Prostate gland (tissue), 2 donors: ENCODE measurements at regions not wholly inside any gene's neighbourhood (a gene's known extent, or its start where the extent isn't known, plus 50 kb on each side); places are given as distances from the start of the nearest gene placed in this dataset.

Source experiments
- DNase-seq: peaks from one replicate; pipeline ENCODE4 v3.0.0-alpha.2; 2019; ENCODE audit warnings: low spot score
- H3K27ac ChIP-seq, 2 donors: fragments of 200-600 bp; sonication (generic); 2 replicates each; pipeline ENCODE4 v1.5.1; 2017 to 2019
- H3K27me3 ChIP-seq: fragments of 200-600 bp; sonication (generic); replicated peaks from 2 replicates; pipeline ENCODE4 v1.5.1; 2019; ENCODE audit not compliant: insufficient read depth
- H3K36me3 ChIP-seq, 2 donors: fragments of 200-600 bp; sonication (generic); 1 replicate in 1 of 2; 2 replicates in 1 of 2; pipeline versions ENCODE4 v1.5.1 to v1.8.1; 2017 to 2019
- H3K4me1 ChIP-seq: fragments of 200-600 bp; sonication (generic); replicated peaks from 2 replicates; pipeline ENCODE4 v1.5.1; 2019
- H3K4me3 ChIP-seq, 2 donors: fragments of 200-600 bp; sonication (generic); 2 replicates each; pipeline ENCODE4 v1.5.1; 2017 to 2019
- H3K9me3 ChIP-seq: fragments of 200-600 bp; sonication (generic); 2 replicates; pipeline ENCODE4 v1.5.1; 2017
- CTCF ChIP-seq, 4 experiments: fragments of 200-600 bp in 2 of 4; fragments of 450-650 bp in 2 of 4; sonication (generic) in 2 of 4; IDR thresholded peaks; 1 replicate in 3 of 4; 2 replicates in 1 of 4; pipeline ENCODE4 v1.5.1; 2016 to 2019; ENCODE audit warnings: antibody characterized with exemption in 4 of 4, mild to moderate bottlenecking in 2 of 4, moderate library complexity in 2 of 4
- POLR2A ChIP-seq: fragments of 450-650 bp; IDR thresholded peaks from one replicate; pipeline ENCODE4 v1.6.1; 2016; ENCODE audit warnings: antibody characterized with exemption, mild to moderate bottlenecking
- POLR2AphosphoS5 ChIP-seq: sonication (generic); formaldehyde crosslinking; IDR thresholded peaks from one replicate; pipeline ENCODE4 v1.6.1; 2017; ENCODE audit warnings: antibody characterized with exemption
- WGBS: methylation state at CpG from one replicate; pipeline ENCODE4 v1.1.5; 2018; 5-methylcytosine and 5-hydroxymethylcytosine counted together
- intact Hi-C: fragments of 100-400 bp; cut with DNase I; formaldehyde crosslinking; loops from one replicate; pipeline ENCODE4 v1.14.2; 2022

- H3K9me3 ChIP-seq: no peaks in the 10 kb centered on the region
- no peak for DNase-seq
- no peak for TF ChIP-seq POLR2AphosphoS5
- TF ChIP-seq CTCF (IDR thresholded peaks at IDR 0.05): no peak
- TF ChIP-seq POLR2A: no peak
These were observed 909.2 kb upstream of the FANCL start for GRCh38 chr2:59150217-59150849.

GRCh38 chr2:59149271-59149670, 908.1 kb upstream of the FANCL start:
- Histone ChIP-seq H3K27ac (no peak overlapping the region), H3K9me3 (no peaks in the 10 kb centered on the region), H3K4me1 (no peaks in the 10 kb centered on the region), H3K27me3 (no peaks in the 10 kb centered on the region), H3K4me3 (no peak overlapping the region), H3K36me3 (no peaks in the 10 kb centered on the region)
- TF ChIP-seq CTCF (IDR thresholded peaks at IDR 0.05): no peak
- TF ChIP-seq POLR2A: no peak
- TF ChIP-seq POLR2AphosphoS5: no peak
- no peak for DNase-seq
- intact Hi-C loops: no loop called here

More at GRCh38 chr2:59150217-59150849, 909.2 kb upstream of the FANCL start:
- Histone ChIP-seq H3K27me3 (no peaks in the 10 kb centered on the region), H3K4me3 (no peak overlapping the region), H3K27ac (no peak overlapping the region), H3K36me3 (no peaks in the 10 kb centered on the region), H3K4me1 (no peaks in the 10 kb centered on the region)
- WGBS: 77% methylated on average over 1 of the region's 1 CpG
- intact Hi-C loops: no loop called here

- Histone ChIP-seq H3K9me3 (no peaks in the 10 kb centered on the region), H3K36me3 (no peaks in the 10 kb centered on the region), H3K4me1 (no peaks in the 10 kb centered on the region), H3K27me3 (no peaks in the 10 kb centered on the region), H3K27ac (no peak overlapping the region), H3K4me3 (no peak overlapping the region)
- intact Hi-C loops: no loop called here
- 100% methylated on average over 1 of the region's 1 CpG for WGBS
- TF ChIP-seq POLR2A (no peak), POLR2AphosphoS5 (no peak), CTCF (IDR thresholded peaks at IDR 0.05) (no peak)
- no peak for DNase-seq
These were observed 871.1 kb upstream of the FANCL start for GRCh38 chr2:59112258-59112657.

DNA sequence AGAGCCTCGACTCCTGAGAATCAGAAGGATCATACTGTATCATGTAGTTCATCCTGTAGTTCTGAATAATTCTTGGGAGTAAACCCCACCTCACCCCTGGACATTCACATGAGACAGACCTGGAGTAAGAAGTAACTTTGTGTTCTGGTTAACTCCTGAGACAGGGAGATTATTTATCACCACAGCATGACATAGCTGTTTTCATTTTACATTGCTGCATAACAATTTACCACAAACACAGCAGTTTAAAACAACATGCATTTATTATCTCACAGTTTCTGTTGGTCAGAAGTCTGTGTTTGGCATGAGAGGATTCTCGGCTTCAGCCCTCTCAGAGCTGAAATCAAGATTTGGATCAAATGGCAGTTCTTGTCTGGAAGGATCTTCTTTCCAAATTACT, 855.8 kb upstream of the FANCL start:
- WGBS: 76% methylated on average over 2 of the region's 2 CpGs
- Histone ChIP-seq H3K9me3 (no peaks in the 10 kb centered on the region), H3K27ac (no peak overlapping the region), H3K4me1 (no peaks in the 10 kb centered on the region), H3K4me3 (no peak overlapping the region), H3K36me3 (no peaks in the 10 kb centered on the region), H3K27me3 (no peaks in the 10 kb centered on the region)
- no peak for DNase-seq
- TF ChIP-seq CTCF (IDR thresholded peaks at IDR 0.05) (no peak), POLR2AphosphoS5 (no peak), POLR2A (no peak)
- intact Hi-C loops: no loop called here

- TF ChIP-seq CTCF (IDR thresholded peaks at IDR 0.05) (no peak), POLR2A (no peak), POLR2AphosphoS5 (no peak)
- intact Hi-C loops: no loop called here
- 82% methylated on average over 4 of the region's 4 CpGs for WGBS
- H3K36me3 ChIP-seq: no peaks in the 10 kb centered on the region
- no peak overlapping the region for H3K27ac ChIP-seq
- no peaks in the 10 kb centered on the region for H3K27me3 ChIP-seq
- no peaks in the 10 kb centered on the region for H3K4me1 ChIP-seq
- H3K9me3 ChIP-seq: no peaks in the 10 kb centered on the region
- no peak overlapping the region for H3K4me3 ChIP-seq
- DNase-seq: no peak
These were observed 852.4 kb upstream of the FANCL start for GRCh38 chr2:59093571-59093970.
